ENCODE measurements at regions not wholly inside any gene's neighbourhood (a gene's known extent, or its start where the extent isn't known, plus 50 kb on each side); places are given as distances from the start of the nearest gene placed in this dataset.

GRCh38 chr1:47684518-47684917 is 246.7 kb downstream of the FOXD2 start:
- Mint-ChIP-seq H3K9me3 (no peaks in the 10 kb centered on the region), H3K27ac (no peak overlapping the region), H3K4me1 (ENCODE audit: low read depth) (no peaks in the 10 kb centered on the region), H3K27me3 (ENCODE audit: insufficient read depth) (peaks cover 44% of the 10 kb centered on the region), H3K4me3 (no peak overlapping the region), H3K36me3 (ENCODE audit: low read depth) (no peaks in the 10 kb centered on the region)
- no peak for DNase-seq
- TF ChIP-seq CTCF (IDR thresholded peaks at IDR 0.05), result no peak

GRCh38 chr1:47684964-47685762 is 247.3 kb downstream of the FOXD2 start:
- no peak overlapping the region for H3K27ac Mint-ChIP-seq
- peaks cover 46% of the 10 kb centered on the region for H3K27me3 Mint-ChIP-seq (ENCODE audit: insufficient read depth)
- H3K36me3 Mint-ChIP-seq (ENCODE audit: low read depth), result no peaks in the 10 kb centered on the region
- no peak overlapping the region for H3K4me3 Mint-ChIP-seq
- H3K4me1 Mint-ChIP-seq (ENCODE audit: low read depth), result no peaks in the 10 kb centered on the region
- no peak for DNase-seq
- no peak for TF ChIP-seq CTCF (IDR thresholded peaks at IDR 0.05)
- no peaks in the 10 kb centered on the region for H3K9me3 Mint-ChIP-seq

GRCh38 chr1:47685763-47686066 is 247.9 kb downstream of the FOXD2 start:
- H3K36me3 Mint-ChIP-seq (ENCODE audit: low read depth), result no peaks in the 10 kb centered on the region
- H3K27me3 Mint-ChIP-seq (ENCODE audit: insufficient read depth), result peaks cover 46% of the 10 kb centered on the region
- H3K9me3 Mint-ChIP-seq, result no peaks in the 10 kb centered on the region
- no peak overlapping the region for H3K27ac Mint-ChIP-seq
- no peak overlapping the region for H3K4me3 Mint-ChIP-seq
- no peak for TF ChIP-seq CTCF (IDR thresholded peaks at IDR 0.05)
- peaks cover 5% of the 10 kb centered on the region; the same call in 1 of the 2 replicates for H3K4me1 Mint-ChIP-seq (ENCODE audit: low read depth)
- no peak for DNase-seq

- TF ChIP-seq CTCF (IDR thresholded peaks at IDR 0.05), result no peak
- Mint-ChIP-seq H3K36me3 (ENCODE audit: low read depth) (no peaks in the 10 kb centered on the region), H3K4me3 (no peak overlapping the region), H3K27ac (no peak overlapping the region), H3K4me1 (ENCODE audit: low read depth) (peaks cover 6% of the 10 kb centered on the region; the same call in 1 of the 2 replicates), H3K9me3 (no peaks in the 10 kb centered on the region), H3K27me3 (ENCODE audit: insufficient read depth) (peaks cover 36% of the 10 kb centered on the region)
- DNase-seq, result no peak
Measured at GRCh38 chr1:47686731-47687630, 249.1 kb downstream of the FOXD2 start.

GRCh38 chr1:47687631-47688460 is 250.0 kb downstream of the FOXD2 start:
- Mint-ChIP-seq H3K4me1 (ENCODE audit: low read depth) (peaks cover 6% of the 10 kb centered on the region; the same call in 1 of the 2 replicates), H3K4me3 (no peak overlapping the region), H3K9me3 (no peaks in the 10 kb centered on the region), H3K27ac (no peak overlapping the region), H3K27me3 (ENCODE audit: insufficient read depth) (peaks cover 41% of the 10 kb centered on the region), H3K36me3 (ENCODE audit: low read depth) (no peaks in the 10 kb centered on the region)
- no peak for DNase-seq
- TF ChIP-seq CTCF (IDR thresholded peaks at IDR 0.05), result no peak
